COLO829 (cell line): ENCODE measurements at regions not wholly inside any gene's neighbourhood (a gene's known extent, or its start where the extent isn't known, plus 50 kb on each side); places are given as distances from the start of the nearest gene placed in this dataset.
"Not testable (repeated sequence)": the region's sequence is repeated elsewhere in the genome, so short reads cannot be mapped to it uniquely, and the experiment has no call there.

Experiments used
- DNase-seq: peaks from one replicate; pipeline ENCODE4 v3.0.0; 2012; ENCODE audit warnings: low spot score

- DNase-seq: no peak
Observed at GRCh38 chr14:41549821-41550607, 56.7 kb upstream of the LRFN5 start.

- DNase-seq: no peak
Observed at GRCh38 chr14:41549282-41549681, 57.4 kb upstream of the LRFN5 start.

- DNase-seq: no peak
Observed at GRCh38 chr14:41548666-41549065, 58.0 kb upstream of the LRFN5 start.

GRCh38 chr14:41541333-41541732 lies 65.3 kb upstream of the LRFN5 start:
- DNase-seq: no peak

- DNase-seq: no peak
Observed at GRCh38 chr14:41532255-41532654, 74.4 kb upstream of the LRFN5 start.

- DNase-seq: no peak
Observed at GRCh38 chr14:41521891-41522290, 84.8 kb upstream of the LRFN5 start.

GRCh38 chr14:41518030-41518429 lies 88.6 kb upstream of the LRFN5 start:
- not testable (repeated sequence) for DNase-seq

- DNase-seq: no peak
Observed at GRCh38 chr14:41506552-41506951, 100.1 kb upstream of the LRFN5 start.

- no peak for DNase-seq
Observed at GRCh38 chr14:41505491-41505890, 101.2 kb upstream of the LRFN5 start.

GRCh38 chr14:41498959-41499358 lies 107.7 kb upstream of the LRFN5 start:
- no peak for DNase-seq

GRCh38 chr14:41490323-41490722 lies 116.4 kb upstream of the LRFN5 start:
- DNase-seq: no peak

- no peak for DNase-seq
Observed at GRCh38 chr14:41489315-41489972, 117.2 kb upstream of the LRFN5 start.

GRCh38 chr14:41488401-41488800 lies 118.3 kb upstream of the LRFN5 start:
- no peak for DNase-seq

GRCh38 chr14:41482861-41483260 lies 123.8 kb upstream of the LRFN5 start:
- no peak for DNase-seq

- no peak for DNase-seq
Observed at GRCh38 chr14:41476526-41476925, 130.2 kb upstream of the LRFN5 start.

- no peak for DNase-seq
Observed at GRCh38 chr14:41461380-41461779, 145.3 kb upstream of the LRFN5 start.

- DNase-seq: no peak
Observed at GRCh38 chr14:41457393-41457792, 149.3 kb upstream of the LRFN5 start.

GRCh38 chr14:41449066-41449465 lies 157.6 kb upstream of the LRFN5 start:
- no peak for DNase-seq

- DNase-seq: no peak
Observed at GRCh38 chr14:41446008-41446407, 160.7 kb upstream of the LRFN5 start.

GRCh38 chr14:41423503-41423902 lies 183.2 kb upstream of the LRFN5 start:
- DNase-seq: no peak

- not testable (repeated sequence) for DNase-seq
Observed at GRCh38 chr14:41421308-41421707, 185.4 kb upstream of the LRFN5 start.

GRCh38 chr14:41419709-41420108 lies 187.0 kb upstream of the LRFN5 start:
- no peak for DNase-seq

GRCh38 chr14:41418851-41419250 lies 187.8 kb upstream of the LRFN5 start:
- DNase-seq: no peak

GRCh38 chr14:41409806-41410205 lies 196.9 kb upstream of the LRFN5 start:
- DNase-seq: no peak
